Body of pancreas (tissue), 4 donors: ENCODE measurements at regions not wholly inside any gene's neighbourhood (a gene's known extent, or its start where the extent isn't known, plus 50 kb on each side); places are given as distances from the start of the nearest gene placed in this dataset.

Experiments used
- POLR2A ChIP-seq, 3 donors: fragments of 450-650 bp; IDR thresholded peaks; one replicate each; pipeline ENCODE4 v1.6.1; 2016; ENCODE audit warnings: antibody characterized with exemption in 3 of 3, mild to moderate bottlenecking in 2 of 3
- TF ChIP-seq, protein P1 (sequence below), 7 experiments: fragments of 450-650 bp in 4 of 7; fragments of 200-600 bp in 3 of 7; sonication (generic) in 3 of 7; IDR thresholded peaks; one replicate each; pipeline ENCODE4 v1.5.1; 2016 to 2019; ENCODE audit warnings: antibody characterized with exemption in 7 of 7

DNA sequence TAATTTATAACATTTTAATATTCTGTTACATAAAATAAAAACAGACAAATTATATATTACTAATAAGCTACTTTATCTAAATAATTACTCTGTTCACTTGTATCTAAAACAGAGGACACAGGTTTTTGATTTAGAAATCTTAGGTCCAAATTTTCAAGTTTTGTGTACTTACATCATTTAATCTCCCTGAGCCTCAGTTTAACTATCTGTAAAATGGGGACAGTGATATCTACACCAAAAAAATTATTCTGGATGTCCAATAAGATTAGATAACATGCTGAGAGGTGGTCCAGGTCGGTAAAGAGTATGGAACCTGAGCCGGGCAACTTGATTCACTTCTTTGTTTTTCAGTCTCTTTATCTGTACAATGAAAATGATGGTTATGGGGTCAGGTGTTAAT is 263.8 kb upstream of the CDIN1 start:
- TF ChIP-seq, protein P1, sequence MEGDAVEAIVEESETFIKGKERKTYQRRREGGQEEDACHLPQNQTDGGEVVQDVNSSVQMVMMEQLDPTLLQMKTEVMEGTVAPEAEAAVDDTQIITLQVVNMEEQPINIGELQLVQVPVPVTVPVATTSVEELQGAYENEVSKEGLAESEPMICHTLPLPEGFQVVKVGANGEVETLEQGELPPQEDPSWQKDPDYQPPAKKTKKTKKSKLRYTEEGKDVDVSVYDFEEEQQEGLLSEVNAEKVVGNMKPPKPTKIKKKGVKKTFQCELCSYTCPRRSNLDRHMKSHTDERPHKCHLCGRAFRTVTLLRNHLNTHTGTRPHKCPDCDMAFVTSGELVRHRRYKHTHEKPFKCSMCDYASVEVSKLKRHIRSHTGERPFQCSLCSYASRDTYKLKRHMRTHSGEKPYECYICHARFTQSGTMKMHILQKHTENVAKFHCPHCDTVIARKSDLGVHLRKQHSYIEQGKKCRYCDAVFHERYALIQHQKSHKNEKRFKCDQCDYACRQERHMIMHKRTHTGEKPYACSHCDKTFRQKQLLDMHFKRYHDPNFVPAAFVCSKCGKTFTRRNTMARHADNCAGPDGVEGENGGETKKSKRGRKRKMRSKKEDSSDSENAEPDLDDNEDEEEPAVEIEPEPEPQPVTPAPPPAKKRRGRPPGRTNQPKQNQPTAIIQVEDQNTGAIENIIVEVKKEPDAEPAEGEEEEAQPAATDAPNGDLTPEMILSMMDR (IDR thresholded peaks at IDR 0.05), result no peak
- TF ChIP-seq POLR2A (IDR thresholded peaks at IDR 0.05), result no peak
